HS-5 (cell line): ENCODE measurements at regions not wholly inside any gene's neighbourhood (a gene's known extent, or its start where the extent isn't known, plus 50 kb on each side); places are given as distances from the start of the nearest gene placed in this dataset.

Experiments used
- DNase-seq: peaks from one replicate; pipeline ENCODE4 v3.0.0-alpha.2; 2012; ENCODE audit warnings: low read depth

GRCh38 chr7:96410126-96410839 lies 88.4 kb upstream of the SLC25A13 start:
- DNase-seq = no peak

- no peak for DNase-seq
Observed at GRCh38 chr7:96408881-96409280, 87.0 kb upstream of the SLC25A13 start.

DNA sequence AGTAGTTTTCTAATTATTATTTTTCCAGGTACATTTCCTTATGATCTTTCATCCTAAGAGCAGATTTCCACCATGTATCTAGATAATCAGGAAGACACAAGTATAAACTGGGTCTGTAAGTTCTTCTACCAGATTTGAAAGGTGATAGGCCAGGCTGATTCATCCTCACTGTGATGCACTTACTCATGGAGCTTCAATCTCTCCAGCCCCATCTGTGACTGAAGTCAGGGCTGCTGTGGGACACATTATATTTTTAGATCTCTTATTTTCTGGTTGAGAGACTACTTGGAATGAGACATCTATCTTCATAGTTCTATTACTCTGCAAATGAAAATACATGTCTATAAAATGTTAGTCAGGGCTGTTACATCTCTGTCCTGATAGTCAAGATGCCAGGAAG lies 85.5 kb upstream of the SLC25A13 start:
- DNase-seq = peak; percentile 50

GRCh38 chr7:96402913-96403312 lies 81.0 kb upstream of the SLC25A13 start:
- DNase-seq = no peak

DNA sequence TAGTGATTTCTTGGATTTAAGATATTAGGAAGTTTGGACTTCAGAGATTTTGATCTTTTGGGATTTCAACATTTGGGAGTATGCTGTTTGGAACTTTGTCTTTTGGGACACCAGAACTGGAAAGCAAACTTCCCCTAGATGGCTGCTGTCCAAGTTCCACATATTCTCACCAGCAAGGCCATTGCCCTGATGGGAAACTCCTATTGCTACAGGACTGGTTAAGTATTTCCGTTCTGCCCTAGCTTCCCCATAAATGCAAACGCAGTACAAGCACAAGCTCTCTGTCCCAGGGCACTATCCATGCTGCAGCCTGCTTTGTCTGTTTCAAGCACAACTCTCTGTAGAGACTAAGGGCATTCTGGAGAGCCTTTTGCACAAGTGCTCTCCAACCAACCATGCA lies 79.3 kb upstream of the SLC25A13 start:
- DNase-seq = no peak

DNA sequence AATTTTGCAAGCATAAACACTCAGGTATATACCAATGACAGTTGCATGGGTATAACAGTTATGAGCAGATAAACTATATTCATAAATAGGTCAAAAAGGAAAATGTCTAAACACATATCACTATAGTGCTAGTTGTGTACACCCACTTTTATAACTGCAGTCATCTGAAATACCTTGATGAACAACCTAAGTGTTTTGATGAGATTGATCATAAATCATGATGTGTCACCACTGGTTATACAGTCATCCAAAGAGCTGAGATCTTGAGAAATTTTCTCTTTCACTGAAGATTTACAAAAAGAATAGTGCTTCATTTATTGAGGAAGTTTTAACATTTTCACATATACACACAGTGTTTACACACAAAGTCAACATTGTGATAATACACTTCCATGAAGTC lies 78.6 kb upstream of the SLC25A13 start:
- DNase-seq = no peak

- no peak for DNase-seq
Observed at GRCh38 chr7:96400001-96400400, 78.1 kb upstream of the SLC25A13 start.

DNA sequence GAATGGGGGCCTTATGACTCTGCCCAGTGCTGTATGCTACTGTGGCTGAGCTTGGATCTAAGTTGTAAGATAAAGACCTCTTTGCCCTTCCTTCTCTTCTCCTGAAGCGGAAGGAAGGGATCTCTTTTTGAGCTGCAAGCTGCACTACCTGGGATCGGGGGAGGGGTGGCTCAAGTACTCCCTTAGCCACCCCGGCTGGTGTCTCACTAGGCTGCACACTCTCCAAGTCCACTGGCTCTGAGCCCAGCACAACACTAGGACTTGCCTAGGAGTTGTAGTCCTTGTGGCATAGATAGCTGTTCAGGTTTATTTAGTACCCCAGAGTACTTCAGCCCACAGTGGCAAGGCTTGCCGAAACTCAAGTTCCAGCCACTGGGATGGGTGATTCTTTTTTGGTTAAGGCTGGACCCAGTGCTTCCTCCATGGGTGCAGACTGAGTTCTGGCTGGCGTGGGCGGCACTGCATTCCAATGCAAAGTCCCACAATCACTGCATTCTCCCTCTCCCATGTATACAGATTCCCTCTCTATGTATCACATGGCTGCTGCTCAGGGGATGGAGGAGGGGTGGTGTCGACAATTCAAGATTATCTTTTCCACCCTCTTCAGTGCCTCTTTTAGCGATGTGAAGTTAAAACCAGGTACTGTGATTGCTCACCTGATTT lies 76.2 kb upstream of the SLC25A13 start:
- no peak for DNase-seq

- DNase-seq = peak; percentile 53
Observed at GRCh38 chr7:96388620-96389383, 66.9 kb upstream of the SLC25A13 start.

- DNase-seq = peak; percentile 65
Observed at GRCh38 chr7:96388166-96388565, 66.3 kb upstream of the SLC25A13 start.

DNA sequence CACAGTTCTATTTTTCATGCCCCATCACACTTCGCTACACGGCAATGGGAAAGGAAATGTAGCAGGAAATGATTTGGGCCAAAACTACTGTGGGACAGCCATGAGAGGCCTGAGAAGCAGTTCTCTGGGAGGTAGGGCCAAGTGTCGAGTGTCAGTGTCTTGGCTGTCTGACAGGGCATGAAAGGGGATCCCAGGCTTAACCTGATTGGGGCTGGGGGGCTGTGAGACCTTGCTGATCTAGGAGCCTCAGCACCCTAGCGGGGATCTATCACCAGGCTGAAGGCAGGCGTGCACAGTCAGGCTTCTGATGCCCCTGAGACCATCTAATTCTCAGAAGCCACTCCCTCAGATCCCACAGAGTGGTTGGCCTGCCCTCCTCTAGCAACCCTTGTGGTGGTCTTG lies 58.2 kb upstream of the SLC25A13 start:
- DNase-seq = no peak

DNA sequence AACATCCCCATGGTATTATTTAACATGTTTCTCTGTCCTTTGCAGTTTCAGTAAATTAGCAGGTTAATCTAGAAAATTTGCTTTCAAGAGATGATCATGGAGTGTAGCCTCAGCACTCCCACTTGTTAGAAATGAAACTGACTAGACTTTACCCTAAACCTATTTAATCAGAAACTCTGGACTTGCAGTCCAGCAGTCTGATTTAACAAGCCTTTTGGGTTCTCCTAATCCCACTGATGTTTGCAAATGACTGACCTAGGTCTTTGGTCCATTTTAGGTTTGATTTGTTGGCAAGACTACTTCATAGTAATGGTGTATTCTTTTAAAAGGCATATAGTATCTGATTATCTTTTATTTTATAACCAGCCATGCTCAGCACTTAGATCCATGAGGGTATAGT lies 55.5 kb upstream of the SLC25A13 start:
- DNase-seq = no peak
